ENCODE measurements at regions not wholly inside any gene's neighbourhood (a gene's known extent, or its start where the extent isn't known, plus 50 kb on each side); places are given as distances from the start of the nearest gene placed in this dataset.

- no peak for TF ChIP-seq POLR2A (IDR thresholded peaks at IDR 0.05)
- no peak for TF ChIP-seq POLR2AphosphoS5 (IDR thresholded peaks at IDR 0.05)
- no peak for TF ChIP-seq CTCF (IDR thresholded peaks at IDR 0.05 in 8 of 11, conservative IDR thresholded peaks at IDR 0.05 in 3 of 11)
Measured at GRCh38 chr21:14312871-14313270, 70.1 kb downstream of the HSPA13 start.
